GM18498 (cell line): ENCODE measurements at regions not wholly inside any gene's neighbourhood (a gene's known extent, or its start where the extent isn't known, plus 50 kb on each side); places are given as distances from the start of the nearest gene placed in this dataset.

ENCODE experiments used
- ATAC-seq: cut with Tn5 transposase; IDR thresholded peaks from one replicate; pipeline ENCODE4 v1.9.1; 2021; ENCODE audit warnings: mild to moderate bottlenecking, moderate library complexity; ENCODE audit not compliant: unreplicated experiment

GRCh38 chr12:106003297-106003696, 135.5 kb downstream of the NUAK1 start:
- ATAC-seq = no peak

GRCh38 chr12:106004289-106004688, 134.5 kb downstream of the NUAK1 start:
- ATAC-seq = no peak

- no peak for ATAC-seq
Observed at GRCh38 chr12:106006382-106006781, 132.4 kb downstream of the NUAK1 start.

GRCh38 chr12:106006940-106007339, 131.8 kb downstream of the NUAK1 start:
- ATAC-seq = no peak

- ATAC-seq = no peak
Observed at GRCh38 chr12:106010741-106011140, 128.0 kb downstream of the NUAK1 start.
